Medulla oblongata (tissue), 1 donor: ENCODE measurements at regions not wholly inside any gene's neighbourhood (a gene's known extent, or its start where the extent isn't known, plus 50 kb on each side); places are given as distances from the start of the nearest gene placed in this dataset.
"Not testable (repeated sequence)": the region's sequence is repeated elsewhere in the genome, so short reads cannot be mapped to it uniquely, and the experiment has no call there.

Source experiments
- DNase-seq: peaks from one replicate; pipeline ENCODE4 v3.0.0-alpha.2; 2015; ENCODE audit errors: extremely low spot score

- no peak for DNase-seq
These were observed 304.8 kb downstream of the CPS1 start for GRCh38 chr2:210861038-210861665.

GRCh38 chr2:210862283-210863065 is 306.1 kb downstream of the CPS1 start:
- no peak for DNase-seq

GRCh38 chr2:210863283-210863682 is 306.9 kb downstream of the CPS1 start:
- DNase-seq: no peak

- DNase-seq: not testable (repeated sequence)
These were observed 315.2 kb downstream of the CPS1 start for GRCh38 chr2:210871566-210871965.

GRCh38 chr2:210873631-210874030 is 317.2 kb downstream of the CPS1 start:
- no peak for DNase-seq

GRCh38 chr2:210884227-210884626 is 327.8 kb downstream of the CPS1 start:
- no peak for DNase-seq

GRCh38 chr2:210888035-210888434 is 331.6 kb downstream of the CPS1 start:
- no peak for DNase-seq

- DNase-seq: no peak
These were observed 338.7 kb downstream of the CPS1 start for GRCh38 chr2:210895132-210895531.

- no peak for DNase-seq
These were observed 342.7 kb downstream of the CPS1 start for GRCh38 chr2:210899131-210899530.

- DNase-seq: no peak
These were observed 344.9 kb downstream of the CPS1 start for GRCh38 chr2:210901326-210901725.

- DNase-seq: no peak
These were observed 356.4 kb downstream of the CPS1 start for GRCh38 chr2:210912779-210913178.

- DNase-seq: no peak
These were observed 357.1 kb downstream of the CPS1 start for GRCh38 chr2:210913461-210913860.

- no peak for DNase-seq
These were observed 359.5 kb downstream of the CPS1 start for GRCh38 chr2:210915912-210916311.

- DNase-seq: no peak
These were observed 361.1 kb downstream of the CPS1 start for GRCh38 chr2:210917465-210917864.

- no peak for DNase-seq
These were observed 362.7 kb downstream of the CPS1 start for GRCh38 chr2:210919128-210919527.

GRCh38 chr2:210922419-210922818 is 366.0 kb downstream of the CPS1 start:
- no peak for DNase-seq

- DNase-seq: no peak
These were observed 372.3 kb downstream of the CPS1 start for GRCh38 chr2:210928714-210929113.

GRCh38 chr2:210938228-210938627 is 381.8 kb downstream of the CPS1 start:
- DNase-seq: no peak

- no peak for DNase-seq
These were observed 390.0 kb downstream of the CPS1 start for GRCh38 chr2:210946395-210946794.

- not testable (repeated sequence) for DNase-seq
These were observed 394.1 kb downstream of the CPS1 start for GRCh38 chr2:210950434-210951060.

GRCh38 chr2:210954386-210954907 is 398.0 kb downstream of the CPS1 start:
- no peak for DNase-seq

- no peak for DNase-seq
These were observed 399.2 kb downstream of the CPS1 start for GRCh38 chr2:210955591-210955990.

GRCh38 chr2:210956101-210956500 is 399.7 kb downstream of the CPS1 start:
- no peak for DNase-seq
